ENCODE measurements at regions not wholly inside any gene's neighbourhood (a gene's known extent, or its start where the extent isn't known, plus 50 kb on each side); places are given as distances from the start of the nearest gene placed in this dataset.
"Not testable (repeated sequence)": the region's sequence is repeated elsewhere in the genome, so short reads cannot be mapped to it uniquely, and the experiment has no call there.

GRCh38 chr1:120240181-120240580 is 63.9 kb upstream of the SEC22B start:
- H3K36me3 ChIP-seq, H3K27ac ChIP-seq, H3K27me3 ChIP-seq, H3K4me3 ChIP-seq, H3K4me1 ChIP-seq, H3K9me3 ChIP-seq: not testable (repeated sequence)
- WGBS, 2 donors (ENCODE audit: low coverage in 1 of 2), result no CpG with 5 or more reads among the region's 1 CpG
- ATAC-seq, result peak; percentile 93

DNA sequence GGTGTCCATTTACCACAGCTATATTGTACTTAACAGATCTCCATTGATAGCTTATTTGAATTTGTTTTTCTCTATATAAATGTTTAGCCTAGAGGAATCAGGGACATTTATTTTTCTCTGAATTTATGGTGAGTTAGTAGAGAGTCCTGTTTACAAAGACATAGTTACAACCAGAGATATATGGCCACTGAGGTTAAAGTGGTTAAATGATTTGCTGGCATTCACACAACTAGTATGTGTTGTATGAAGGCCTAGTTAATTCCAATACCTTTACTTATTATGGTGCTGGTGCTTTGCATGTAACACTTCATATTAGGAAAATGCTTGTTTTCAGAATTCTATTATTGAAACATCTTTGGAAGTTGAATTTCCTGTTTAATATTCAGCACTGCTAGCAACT is 63.0 kb upstream of the SEC22B start:
- not testable (repeated sequence) for H3K4me1 ChIP-seq, H3K27ac ChIP-seq, H3K36me3 ChIP-seq, H3K4me3 ChIP-seq, H3K27me3 ChIP-seq, ATAC-seq, H3K9me3 ChIP-seq

- H3K36me3 ChIP-seq, H3K4me1 ChIP-seq, H3K27me3 ChIP-seq, ATAC-seq, H3K27ac ChIP-seq, H3K9me3 ChIP-seq, H3K4me3 ChIP-seq: not testable (repeated sequence)
- no CpG with 5 or more reads among the region's 2 CpGs for WGBS, 2 donors (ENCODE audit: low coverage in 1 of 2)
These were observed 62.5 kb upstream of the SEC22B start for GRCh38 chr1:120238867-120239266.

GRCh38 chr1:120233661-120234018 is 57.3 kb upstream of the SEC22B start:
- WGBS, 2 donors (ENCODE audit: low coverage in 1 of 2), result no CpG with 5 or more reads among the region's 2 CpGs
- ATAC-seq, result peak; percentile 20

GRCh38 chr1:120232834-120233660 is 56.7 kb upstream of the SEC22B start:
- H3K27me3 ChIP-seq, H3K4me1 ChIP-seq, H3K9me3 ChIP-seq, H3K36me3 ChIP-seq: not testable (repeated sequence)
- Histone ChIP-seq H3K27ac (peak overlapping the region; percentile 29 to 78 (median 68)), H3K4me3 (peak overlapping the region; percentile 37 to 46)
- TF ChIP-seq POLR2AphosphoS5 (IDR thresholded peaks at IDR 0.05), result peak; percentile 49
- WGBS, 2 donors (ENCODE audit: low coverage in 1 of 2), result no CpG with 5 or more reads among the region's 53 CpGs
- peak; percentile 98 for ATAC-seq

More at GRCh38 chr1:120233661-120234018, 57.3 kb upstream of the SEC22B start:
- H3K9me3 ChIP-seq, H3K4me3 ChIP-seq, H3K36me3 ChIP-seq, H3K27ac ChIP-seq, H3K27me3 ChIP-seq, H3K4me1 ChIP-seq: not testable (repeated sequence)

DNA sequence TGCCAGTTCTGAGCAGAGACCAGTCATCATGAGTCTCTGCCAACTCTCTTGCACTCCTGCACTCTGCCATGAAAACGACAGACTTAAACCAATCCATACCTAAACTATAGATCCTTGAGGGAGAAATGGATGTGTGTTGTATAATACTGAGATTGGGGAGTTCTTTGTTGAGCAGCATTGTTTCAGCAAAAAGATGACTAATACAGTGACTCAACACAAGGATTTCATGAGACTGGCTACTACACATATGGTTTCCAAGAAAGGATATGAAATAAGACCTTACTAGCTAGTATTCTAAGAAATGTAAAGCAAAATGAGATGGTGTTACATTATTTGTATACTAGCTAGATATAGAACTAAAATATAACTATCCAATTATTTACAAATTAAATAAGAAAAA is 53.5 kb upstream of the SEC22B start:
- no CpG with 5 or more reads among the region's 1 CpG for WGBS, 2 donors (ENCODE audit: low coverage in 1 of 2)
- H3K9me3 ChIP-seq, H3K4me1 ChIP-seq, H3K27me3 ChIP-seq, H3K27ac ChIP-seq, H3K4me3 ChIP-seq, ATAC-seq, H3K36me3 ChIP-seq: not testable (repeated sequence)

Small RNA genes in the stretch of these regions (small RNA-seq; reads per million reads assigned to genes)
- 0 to 0.99 (median 0.32) reads per million in 4 donors for gene RF00003

Data from gastroesophageal sphincter (tissue), 4 donors.